HG03066 (cell line): ENCODE measurements at regions not wholly inside any gene's neighbourhood (a gene's known extent, or its start where the extent isn't known, plus 50 kb on each side); places are given as distances from the start of the nearest gene placed in this dataset.

Source experiments
- ATAC-seq: cut with Tn5 transposase; IDR thresholded peaks from one replicate; pipeline ENCODE4 v1.9.1; 2021; ENCODE audit warnings: low read depth; ENCODE audit not compliant: unreplicated experiment

DNA sequence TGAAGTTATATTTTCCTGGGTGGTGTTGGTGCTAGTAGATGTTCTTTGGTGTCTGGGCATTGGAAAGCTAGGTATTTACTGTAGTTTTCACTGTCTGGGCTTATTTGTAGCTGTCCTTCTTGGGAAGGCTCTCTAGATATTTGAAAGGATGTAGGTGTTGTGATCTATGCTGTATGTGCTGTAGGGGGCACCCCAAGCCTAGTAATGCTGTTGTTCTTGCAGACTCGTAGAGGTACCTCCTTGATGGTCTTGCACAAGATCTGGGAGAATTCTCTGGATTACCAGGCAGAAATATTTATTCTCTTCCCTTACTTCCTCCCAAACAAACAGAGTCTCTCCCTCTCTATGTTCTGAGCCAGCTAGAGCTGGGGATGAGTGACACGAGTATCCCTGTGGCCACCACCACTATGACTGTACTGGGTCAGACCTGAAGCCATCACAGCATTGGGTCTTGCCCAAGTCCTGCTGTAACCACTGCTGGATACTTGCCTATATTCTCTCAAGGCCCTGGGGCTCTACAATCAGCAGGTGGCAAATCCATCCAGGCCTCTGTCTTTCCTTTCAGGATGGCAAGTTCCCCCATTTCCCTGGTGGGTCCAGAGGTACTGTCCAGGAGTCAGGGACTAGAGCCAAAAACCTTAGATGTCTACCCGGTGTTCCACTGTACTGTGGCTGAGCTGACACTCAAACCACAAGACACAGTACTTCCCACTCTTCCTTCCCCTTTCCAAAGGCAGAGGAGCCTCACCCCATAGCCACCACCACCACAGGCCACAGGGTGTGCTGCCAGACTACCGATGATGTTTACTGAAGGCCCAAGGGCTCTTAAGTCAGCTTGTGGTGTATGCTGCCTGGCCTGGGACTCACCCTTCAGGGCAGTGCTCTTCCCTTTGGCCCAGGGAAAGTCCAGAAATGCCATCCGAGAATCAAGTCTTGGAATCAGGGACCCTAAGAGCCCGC, 195.2 kb upstream of the DPPA4 start:
- ATAC-seq = no peak

DNA sequence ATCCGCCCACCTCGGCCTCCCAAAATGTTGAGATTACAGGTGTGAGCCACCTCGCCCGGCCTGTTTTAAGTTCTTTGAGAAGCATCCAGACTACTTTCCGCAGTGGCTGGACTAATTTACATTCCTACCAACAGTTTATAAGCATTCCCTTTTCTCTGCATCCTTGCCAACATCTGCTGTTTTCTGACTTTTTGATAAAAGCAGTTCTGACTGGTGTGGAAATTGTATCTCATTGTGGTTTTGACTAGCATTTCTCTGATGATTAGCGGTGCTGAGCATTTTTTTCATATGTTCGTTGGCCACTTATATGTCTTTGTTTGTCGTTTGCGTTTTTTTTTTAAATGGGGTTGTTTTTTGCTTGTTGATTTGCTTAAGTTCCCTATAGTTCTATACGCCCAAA, 208.4 kb upstream of the DPPA4 start:
- no peak for ATAC-seq

DNA sequence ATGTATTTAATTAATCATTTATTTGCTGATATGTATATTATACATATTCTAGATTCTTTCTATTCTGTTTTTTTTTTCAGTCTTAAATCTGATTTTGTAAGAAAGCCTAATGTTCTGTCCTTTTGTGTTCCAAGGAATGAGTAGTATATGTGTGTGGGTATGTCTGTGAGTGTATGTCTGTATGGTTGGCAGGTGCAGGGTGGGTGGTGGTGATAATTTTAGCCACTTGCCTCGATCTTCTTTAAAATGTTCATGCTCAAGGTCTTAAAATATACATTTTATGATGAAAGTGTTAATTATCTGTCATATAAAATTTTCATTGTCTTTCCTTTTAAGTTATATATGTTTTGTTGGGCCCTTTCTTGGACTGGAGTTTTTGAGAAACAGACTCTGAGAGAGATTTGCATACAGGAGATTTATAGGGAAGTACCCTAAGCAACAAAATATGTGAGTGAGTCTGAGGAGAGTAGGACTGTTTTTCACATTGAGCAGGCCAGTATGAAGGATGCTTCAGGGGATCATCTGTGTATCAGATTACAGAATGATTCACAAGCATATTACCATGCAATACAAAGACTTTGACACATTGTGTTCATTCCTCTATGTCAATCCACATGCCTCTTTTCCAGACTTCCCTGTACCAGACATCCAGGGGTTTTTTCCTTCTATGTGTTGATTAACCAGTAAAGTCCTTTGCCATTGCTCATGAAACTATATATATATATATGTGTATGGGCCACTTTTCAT, 211.0 kb upstream of the DPPA4 start:
- ATAC-seq = no peak

DNA sequence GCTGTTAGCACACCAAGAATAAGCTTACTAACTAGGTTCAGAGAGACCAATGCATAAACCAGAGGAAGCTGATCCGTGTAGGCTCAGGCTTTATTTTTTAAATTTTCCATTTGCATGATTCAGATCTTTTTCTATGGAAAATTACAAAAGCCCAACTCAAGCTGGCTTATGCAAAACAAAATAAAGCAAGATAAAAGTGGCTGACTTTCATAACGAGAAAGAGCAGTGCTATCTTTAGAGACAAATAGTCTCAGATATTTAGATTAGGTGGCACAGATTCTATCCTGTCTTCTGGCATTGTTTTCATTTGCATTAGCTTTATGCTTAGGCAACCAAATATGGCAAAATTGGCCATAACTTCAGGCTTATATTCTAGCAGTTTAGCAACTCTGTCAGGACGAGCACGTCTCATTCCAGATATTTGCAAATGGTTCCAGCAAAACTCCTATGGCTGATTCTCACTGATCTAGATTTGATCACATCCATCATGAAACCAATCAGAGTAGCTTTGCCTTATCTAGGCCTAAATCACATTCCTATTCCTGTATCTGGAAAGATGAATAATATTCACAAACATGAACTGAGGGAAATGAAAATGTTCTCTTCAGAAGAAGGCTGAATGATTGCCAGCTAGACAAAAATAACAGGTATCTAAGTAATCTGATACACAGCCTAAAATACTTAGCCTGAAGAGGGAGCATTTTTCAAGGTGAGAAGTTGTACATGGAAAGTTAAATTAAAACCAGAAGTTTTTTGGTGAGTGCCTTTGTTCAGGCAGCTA, 216.4 kb upstream of the DPPA4 start:
- no peak for ATAC-seq

DNA sequence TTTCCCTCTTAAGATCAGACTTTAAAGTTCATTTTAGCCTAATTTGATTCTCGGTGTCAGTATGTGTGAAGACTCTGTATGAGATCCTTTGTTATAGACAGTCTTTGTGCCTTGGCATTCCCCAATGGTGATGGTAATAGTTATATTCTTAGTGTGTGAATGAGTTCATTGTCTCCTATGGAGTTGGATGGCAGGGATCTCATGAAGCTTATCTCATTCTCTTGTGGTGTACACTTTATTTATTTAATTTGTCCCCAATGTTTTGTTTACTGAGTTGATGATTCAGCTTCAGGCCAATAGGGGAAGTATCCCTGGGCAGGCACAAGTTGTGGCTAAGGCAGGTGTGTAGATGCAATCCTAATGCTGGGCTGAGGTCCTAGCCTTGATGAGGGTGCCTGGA, 222.0 kb upstream of the DPPA4 start:
- no peak for ATAC-seq

DNA sequence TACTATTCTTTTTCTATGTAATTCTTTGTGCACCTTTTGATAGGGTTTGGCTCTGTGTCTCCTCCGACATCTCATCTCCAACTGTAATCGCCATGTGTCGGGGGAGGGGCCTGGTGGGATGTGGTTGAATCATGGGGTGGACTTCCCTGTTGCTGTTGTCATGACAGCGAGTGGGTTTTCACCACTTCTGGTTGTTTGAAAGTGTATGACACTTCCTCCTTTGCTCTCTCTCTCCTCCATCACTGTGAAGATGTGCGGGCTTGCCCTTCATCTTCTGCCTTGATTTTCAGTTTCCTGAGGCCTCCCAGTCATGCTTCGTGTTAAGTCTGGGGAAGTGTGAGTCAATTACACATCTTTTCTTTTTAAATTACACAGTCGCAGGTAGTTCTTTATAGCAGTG, 225.8 kb upstream of the DPPA4 start:
- ATAC-seq = no peak

DNA sequence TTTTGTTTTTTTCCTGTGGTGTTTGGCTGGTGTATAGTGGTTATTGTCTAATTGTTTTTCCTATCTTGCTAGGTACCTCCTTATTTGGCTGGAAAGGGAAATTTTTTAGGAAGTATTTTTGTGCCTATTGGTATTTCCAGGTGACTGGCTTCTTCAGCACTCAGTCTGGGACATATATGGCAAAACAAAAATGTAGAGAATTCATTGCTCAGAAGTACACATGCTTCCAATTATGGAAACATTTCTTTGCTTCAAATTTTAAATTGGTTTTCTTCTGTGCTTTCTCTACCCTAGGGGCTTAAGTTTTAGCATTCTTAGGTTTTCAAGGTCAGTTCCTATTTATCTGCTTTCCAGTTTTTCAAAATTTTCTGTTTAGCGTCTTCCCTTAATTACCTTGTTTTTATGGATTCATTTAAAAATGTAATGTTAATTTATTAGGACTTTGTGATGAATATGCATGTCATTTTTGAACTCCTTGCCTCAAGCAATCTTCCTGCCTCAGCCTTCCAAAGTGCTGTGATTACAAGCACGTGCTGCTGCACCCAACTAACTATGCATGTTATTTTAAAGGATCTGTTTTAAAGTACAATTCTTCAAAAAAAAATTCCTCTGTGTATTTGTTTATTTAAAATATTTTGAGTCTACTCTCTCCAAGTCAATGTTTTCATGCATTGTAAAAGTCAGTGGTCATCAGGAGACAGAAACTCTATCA, 231.9 kb upstream of the DPPA4 start:
- no peak for ATAC-seq

DNA sequence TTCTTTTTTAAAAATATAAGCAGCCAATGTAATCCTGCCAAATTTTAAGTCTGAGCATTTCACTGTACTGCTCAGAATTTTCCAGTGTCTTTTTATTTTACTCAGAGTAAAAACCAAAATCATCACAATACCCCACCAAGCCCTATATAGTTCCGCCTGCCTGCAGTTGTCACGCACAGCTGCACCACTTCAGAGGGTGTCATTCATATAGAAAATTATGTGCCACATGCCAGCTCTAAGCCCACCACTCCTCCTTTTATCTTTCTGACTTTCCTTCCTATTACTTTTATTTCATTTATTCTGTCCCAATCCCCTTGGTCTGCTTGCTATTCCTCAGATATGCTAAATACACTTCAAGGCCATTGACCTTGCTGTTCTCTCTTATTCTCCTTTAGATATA, 233.1 kb upstream of the DPPA4 start:
- no peak for ATAC-seq

DNA sequence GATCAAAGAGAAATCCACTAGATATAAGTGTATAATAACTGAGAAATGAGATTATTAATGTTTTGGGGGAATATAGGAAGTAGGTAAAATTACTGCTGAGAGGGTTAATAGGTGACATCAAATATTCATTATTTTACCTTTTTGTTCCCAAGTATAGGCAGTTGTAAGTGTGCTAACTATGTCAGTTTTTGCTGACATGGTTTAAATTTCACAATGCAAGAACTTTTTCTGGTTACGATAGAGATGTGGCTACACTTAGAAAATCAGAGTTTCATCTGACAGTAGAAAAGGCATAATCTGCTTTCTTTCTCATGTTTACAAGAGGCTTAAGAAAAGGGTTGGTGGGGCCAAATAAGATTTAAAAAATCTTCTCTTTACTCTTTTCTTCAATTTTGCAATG, 235.0 kb upstream of the DPPA4 start:
- ATAC-seq = no peak

DNA sequence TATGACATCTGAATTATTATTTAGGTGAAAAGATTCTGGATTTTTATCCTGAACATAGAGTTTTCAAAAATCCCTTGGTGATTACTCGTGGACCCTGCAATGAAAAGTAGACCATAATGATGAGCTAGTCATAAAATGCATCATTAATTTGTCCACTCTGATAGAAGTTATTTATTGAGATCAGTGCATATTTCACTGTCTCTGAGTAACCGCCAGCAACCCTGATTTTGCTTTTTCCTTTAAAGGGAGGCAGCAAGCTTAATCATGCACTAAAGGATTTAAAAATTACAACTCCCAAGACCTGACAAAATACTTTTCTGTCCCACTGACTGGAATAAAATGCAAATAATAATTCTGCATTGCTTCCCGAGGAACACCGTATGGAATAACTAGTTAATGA, 259.6 kb upstream of the DPPA4 start:
- ATAC-seq = no peak

DNA sequence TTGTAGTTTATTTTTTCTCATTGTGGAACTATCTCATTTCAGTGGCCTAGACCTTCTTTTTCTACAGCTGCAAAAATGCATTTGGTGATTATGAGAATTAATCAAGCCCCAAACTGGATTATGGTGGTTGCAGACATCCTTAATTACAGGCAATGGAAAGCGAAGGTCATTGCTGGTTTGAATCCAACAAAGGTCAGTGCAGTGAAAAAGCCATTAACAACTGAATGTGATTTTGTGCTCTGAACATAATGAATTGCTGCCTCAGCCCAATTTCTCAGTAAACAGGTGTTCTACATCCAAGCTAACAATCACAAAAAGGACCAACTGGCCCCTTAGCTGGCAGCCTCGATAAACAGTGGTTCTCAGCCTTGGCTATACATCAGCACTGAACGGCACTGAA, 260.1 kb upstream of the DPPA4 start:
- no peak for ATAC-seq

DNA sequence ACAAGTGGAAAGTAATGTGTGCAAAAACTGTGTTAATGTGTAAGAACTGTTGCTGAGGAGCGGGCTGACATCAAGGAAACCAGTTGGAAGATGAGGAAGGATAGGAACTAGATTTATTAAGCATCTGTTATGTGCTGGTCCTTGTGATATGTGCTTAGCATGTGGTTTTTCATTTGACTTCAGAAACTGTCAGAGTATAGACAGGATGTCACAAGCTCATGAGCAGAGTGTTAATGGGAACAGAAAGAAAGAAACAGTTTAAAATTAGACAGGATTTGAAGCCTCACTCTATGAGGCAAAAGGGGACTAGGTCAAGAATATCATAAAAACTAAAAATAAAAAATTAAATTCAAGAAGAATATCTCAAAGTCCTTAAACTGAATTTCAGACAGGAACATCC, 270.6 kb upstream of the DPPA4 start:
- ATAC-seq = no peak

DNA sequence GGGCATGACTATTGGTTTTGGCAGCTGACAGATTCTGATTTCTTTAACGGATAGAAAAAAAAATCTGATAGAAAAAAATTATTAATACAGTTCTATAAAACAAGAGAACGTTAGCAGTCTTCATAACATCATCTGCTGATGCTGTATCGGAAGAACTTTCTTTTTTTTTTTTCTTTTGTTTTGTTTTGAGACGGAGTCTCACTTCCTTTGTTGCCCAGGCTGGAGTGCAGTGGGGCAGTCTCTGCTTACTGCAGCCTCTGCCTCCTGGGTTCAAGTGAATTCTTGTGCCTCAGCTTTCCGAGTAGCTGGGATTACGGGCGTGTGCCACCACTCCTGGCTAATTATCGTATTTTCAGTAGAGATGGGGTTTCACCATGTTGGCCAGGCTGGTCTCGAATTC, 271.2 kb upstream of the DPPA4 start:
- no peak for ATAC-seq

DNA sequence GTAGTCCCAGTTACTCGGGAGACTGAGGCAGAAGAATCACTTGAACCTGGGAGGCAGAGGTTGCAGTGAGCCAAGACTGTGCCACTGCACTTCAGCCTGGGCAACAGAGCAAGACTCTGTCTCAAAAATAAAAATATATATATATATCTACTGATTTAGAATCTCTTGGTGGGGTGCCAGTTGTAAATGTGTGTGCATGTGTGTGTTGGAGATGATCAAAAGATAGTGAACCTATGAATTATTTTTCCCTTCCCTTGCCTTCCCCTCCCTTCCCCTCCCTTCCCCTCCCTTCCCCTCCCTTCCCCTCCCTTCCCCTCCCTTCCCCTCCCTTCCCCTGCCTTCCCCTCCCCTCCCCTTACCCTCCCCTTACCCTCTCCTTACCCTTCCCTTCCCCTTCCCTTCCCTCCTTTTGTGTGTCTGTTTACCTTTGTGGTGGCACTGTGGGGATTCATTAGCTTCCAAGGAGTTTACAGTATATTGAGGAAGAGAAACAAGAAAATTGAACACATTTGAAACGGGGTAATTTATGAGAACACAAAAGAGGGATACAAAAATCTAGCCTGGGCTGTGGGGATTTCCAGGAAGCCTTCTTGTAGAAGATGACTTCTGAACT, 281.5 kb upstream of the DPPA4 start:
- ATAC-seq = no peak

DNA sequence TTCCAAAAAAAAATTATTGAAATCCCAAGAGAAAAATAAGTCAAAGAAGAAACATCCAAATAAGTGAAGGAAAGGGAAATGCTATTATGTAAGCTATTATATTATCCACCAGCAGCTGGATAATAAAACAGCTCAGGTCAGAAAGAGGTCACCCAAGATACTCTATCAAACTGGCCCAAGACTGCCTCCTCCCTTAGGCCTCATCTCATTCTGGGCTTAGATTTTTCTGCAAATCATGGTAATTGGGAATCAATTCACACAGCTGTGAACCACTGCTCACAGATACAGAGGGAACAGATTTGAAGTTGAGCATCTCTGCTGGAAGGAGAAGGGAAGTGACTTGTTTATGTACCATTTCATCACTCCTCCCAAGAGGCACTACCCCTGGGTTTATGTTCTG, 294.6 kb upstream of the DPPA4 start:
- no peak for ATAC-seq

DNA sequence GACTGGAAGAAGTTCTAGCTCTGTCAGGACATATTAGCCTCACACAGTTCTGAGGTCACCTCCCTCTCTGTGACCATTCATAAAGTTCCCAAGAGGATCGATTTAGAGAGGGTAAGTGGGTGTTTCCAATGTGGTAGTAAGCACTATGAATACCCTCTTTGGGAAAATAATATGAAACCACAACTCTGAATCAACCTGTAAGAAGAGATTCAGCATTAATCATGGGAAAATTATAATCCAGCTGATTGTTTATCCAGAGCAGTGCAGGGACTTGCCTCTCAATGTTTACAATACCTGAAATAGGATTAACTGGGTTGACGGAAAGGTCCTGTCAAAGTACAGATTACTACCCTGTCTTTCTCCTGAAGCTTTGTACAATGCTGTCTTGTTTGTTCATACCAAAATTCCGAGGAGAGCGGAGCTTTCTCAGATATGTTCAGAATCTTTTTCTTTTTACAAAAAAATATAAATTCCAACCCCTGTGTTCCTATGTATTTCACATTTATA, 302.9 kb upstream of the DPPA4 start:
- ATAC-seq = no peak

DNA sequence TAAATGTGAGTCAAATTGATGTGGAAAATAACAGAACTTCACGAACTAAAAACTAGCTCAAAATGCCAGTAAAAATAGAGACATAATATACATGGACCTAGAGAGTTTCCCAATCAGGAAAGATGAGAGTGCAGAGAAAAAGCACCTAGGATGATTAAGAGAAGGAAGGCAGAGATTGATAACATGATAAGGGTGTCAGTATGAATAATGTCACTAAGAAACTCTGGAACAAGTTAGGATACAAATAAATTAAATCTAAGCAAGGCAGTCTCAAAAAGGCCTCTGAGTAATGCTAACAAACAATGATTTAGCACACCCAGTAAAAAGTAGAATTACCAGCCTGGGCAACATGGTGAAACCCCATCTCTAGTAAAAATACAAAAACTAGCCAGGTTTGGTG, 304.7 kb upstream of the DPPA4 start:
- ATAC-seq = no peak

DNA sequence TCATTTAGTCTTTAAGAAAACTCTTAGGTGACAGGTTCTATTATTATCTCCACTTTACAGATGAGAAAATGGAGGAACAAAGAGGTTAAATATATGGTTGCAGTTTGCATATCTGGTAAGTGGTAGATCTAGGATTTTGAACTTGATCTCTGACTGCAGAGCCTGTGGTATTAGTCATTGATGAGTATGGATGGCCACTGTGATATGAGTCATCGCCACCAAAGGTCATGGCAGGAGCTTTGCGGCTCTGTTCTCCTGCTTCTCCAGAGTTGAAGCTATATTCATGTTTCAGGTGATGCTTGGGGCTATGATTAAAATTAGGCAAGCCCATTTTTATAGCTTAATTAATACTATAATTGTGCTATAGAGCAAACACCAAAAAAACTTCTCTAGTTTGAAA, 306.2 kb upstream of the DPPA4 start:
- no peak for ATAC-seq

DNA sequence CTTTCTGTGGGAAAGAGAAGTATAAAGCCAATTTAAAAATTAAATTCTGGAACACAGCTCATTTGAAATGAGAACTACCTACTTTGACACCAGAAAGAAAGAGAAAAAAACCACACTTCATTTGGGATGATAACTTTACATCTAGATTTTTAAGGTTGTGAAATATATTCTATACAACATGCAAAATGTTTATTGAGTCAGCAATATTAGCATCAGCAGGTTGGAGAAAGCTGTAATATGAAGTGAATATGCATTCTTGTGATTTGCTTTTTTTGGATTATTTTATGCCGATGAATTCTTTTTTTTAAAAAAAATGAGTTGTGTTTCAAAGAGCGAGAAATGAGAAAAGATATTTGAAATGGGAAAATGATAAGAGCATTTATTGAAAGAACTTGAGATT, 307.0 kb upstream of the DPPA4 start:
- ATAC-seq = no peak

DNA sequence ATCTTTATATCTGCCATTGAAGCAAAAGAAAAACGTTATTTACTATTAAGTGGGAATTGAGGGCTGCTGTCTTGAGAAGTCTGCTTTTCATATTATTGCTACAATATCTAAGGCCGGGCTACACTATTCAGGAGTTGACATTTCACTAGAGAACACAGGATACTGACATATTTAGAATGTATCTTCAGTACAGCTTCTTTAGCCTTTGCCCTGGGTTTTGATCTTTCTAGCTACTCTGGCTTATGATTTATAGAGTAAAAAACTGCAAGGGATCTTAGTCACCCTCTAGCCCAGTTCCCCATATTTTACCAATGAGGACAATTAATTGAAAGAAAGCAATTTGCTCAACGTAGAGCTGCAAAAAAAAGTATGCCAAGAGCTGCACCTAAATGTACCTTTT, 307.4 kb upstream of the DPPA4 start:
- no peak for ATAC-seq
